HEK293T (cell line): ENCODE measurements at regions not wholly inside any gene's neighbourhood (a gene's known extent, or its start where the extent isn't known, plus 50 kb on each side); places are given as distances from the start of the nearest gene placed in this dataset.

Source experiments
- BHLHE40 ChIP-seq: fragments of 450-650 bp; IDR thresholded peaks from 2 replicates; pipeline ENCODE4 v1.6.1; 2016; ENCODE audit warnings: mild to moderate bottlenecking, moderate library complexity, borderline replicate concordance
- FOXA1 ChIP-seq: fragments of 450-650 bp; IDR thresholded peaks from 2 replicates; pipeline ENCODE4 v1.6.1; 2016; ENCODE audit warnings: mild to moderate bottlenecking
- FOXM1 ChIP-seq: fragments of 450-650 bp; IDR thresholded peaks from 2 replicates; pipeline ENCODE4 v1.6.1; 2017; ENCODE audit warnings: mild to moderate bottlenecking, borderline replicate concordance
- HDGF ChIP-seq: fragments of 450-650 bp; IDR thresholded peaks from 2 replicates; pipeline ENCODE4 v1.6.1; 2017; ENCODE audit warnings: antibody characterized with exemption, borderline replicate concordance

- TF ChIP-seq BHLHE40, result no peak
- TF ChIP-seq FOXA1, result no peak
- no peak for TF ChIP-seq FOXM1
- no peak for TF ChIP-seq HDGF
Measured at GRCh38 chr2:118614841-118615271, 232.6 kb downstream of the EN1 start.
